DOHH2 (cell line): ENCODE measurements at regions not wholly inside any gene's neighbourhood (a gene's known extent, or its start where the extent isn't known, plus 50 kb on each side); places are given as distances from the start of the nearest gene placed in this dataset.

Experiments
- CTCF ChIP-seq: fragments of 200-600 bp; sonication (generic); IDR thresholded peaks from one replicate; pipeline ENCODE4 v1.5.1; 2014; ENCODE audit warnings: antibody characterized with exemption, mild to moderate bottlenecking, low read depth, low read length; ENCODE audit not compliant: poor library complexity, severe bottlenecking
- EZH2phosphoT487 ChIP-seq: fragments of 200-600 bp; sonication (generic); IDR thresholded peaks from 2 replicates; pipeline ENCODE4 v1.6.1; 2017; ENCODE audit warnings: borderline replicate concordance, mild to moderate bottlenecking, antibody characterized with exemption, low read length, moderate library complexity, mixed read lengths

- TF ChIP-seq CTCF (no peak), EZH2phosphoT487 (no peak)
Measured at GRCh38 chr1:221118176-221118937, 239.1 kb downstream of the HLX start.
